Body of pancreas (tissue), 4 donors: ENCODE measurements at regions not wholly inside any gene's neighbourhood (a gene's known extent, or its start where the extent isn't known, plus 50 kb on each side); places are given as distances from the start of the nearest gene placed in this dataset.

ENCODE experiments used
- ATAC-seq: fragments of 150-250 bp; one replicate; pipeline ENCODE4 v1.9.1; 2016
- DNase-seq, 4 donors: peaks; one replicate each; pipeline ENCODE4 v3.0.0-alpha.2; 2019
- H3K27ac ChIP-seq, 4 donors: fragments of 200-600 bp; sonication (generic); 1 replicate in 3 of 4; 2 replicates in 1 of 4; pipeline versions ENCODE4 v1.5.1 to v1.6.1; 2016 to 2019; ENCODE audit warnings: mild to moderate bottlenecking in 1 of 4, mixed read lengths in 1 of 4, moderate library complexity in 1 of 4
- H3K27me3 ChIP-seq, 2 donors: fragments of 200-600 bp; sonication (generic); one replicate each; pipeline ENCODE4 v1.6.0; 2016; ENCODE audit warnings: mild to moderate bottlenecking in 1 of 2
- H3K36me3 ChIP-seq, 2 donors: fragments of 200-600 bp; sonication (generic); replicated peaks in 1 of 2; 2 replicates each; pipeline ENCODE4 v1.5.1; 2016; ENCODE audit warnings: low read depth in 2 of 2; ENCODE audit not compliant: insufficient read depth in 1 of 2
- H3K4me1 ChIP-seq: fragments of 200-600 bp; sonication (generic); one replicate; pipeline ENCODE4 v1.6.0; 2016
- H3K4me3 ChIP-seq, 2 donors: fragments of 200-600 bp; sonication (generic); 1 replicate in 1 of 2; 2 replicates in 1 of 2; pipeline ENCODE4 v1.5.1; 2016 to 2019
- H3K9me3 ChIP-seq, 3 donors: fragments of 200-600 bp; sonication (generic); 1 replicate in 2 of 3; 2 replicates in 1 of 3; pipeline ENCODE4 v1.5.1; 2016
- POLR2A ChIP-seq, 3 donors: fragments of 450-650 bp; IDR thresholded peaks; one replicate each; pipeline ENCODE4 v1.6.1; 2016; ENCODE audit warnings: antibody characterized with exemption in 3 of 3, mild to moderate bottlenecking in 2 of 3
- WGBS, 2 donors: methylation state at CpG; one replicate each; pipeline ENCODE4 v1.1.5; 2017; 5-methylcytosine and 5-hydroxymethylcytosine counted together
- intact Hi-C: fragments of 100-400 bp; cut with DNase I; formaldehyde crosslinking; loops from one replicate; pipeline ENCODE4 v1.15.1; 2023
- TF ChIP-seq, protein P1 (sequence below), 7 experiments: fragments of 450-650 bp in 4 of 7; fragments of 200-600 bp in 3 of 7; sonication (generic) in 3 of 7; IDR thresholded peaks; one replicate each; pipeline ENCODE4 v1.5.1; 2016 to 2019; ENCODE audit warnings: antibody characterized with exemption in 7 of 7

DNA sequence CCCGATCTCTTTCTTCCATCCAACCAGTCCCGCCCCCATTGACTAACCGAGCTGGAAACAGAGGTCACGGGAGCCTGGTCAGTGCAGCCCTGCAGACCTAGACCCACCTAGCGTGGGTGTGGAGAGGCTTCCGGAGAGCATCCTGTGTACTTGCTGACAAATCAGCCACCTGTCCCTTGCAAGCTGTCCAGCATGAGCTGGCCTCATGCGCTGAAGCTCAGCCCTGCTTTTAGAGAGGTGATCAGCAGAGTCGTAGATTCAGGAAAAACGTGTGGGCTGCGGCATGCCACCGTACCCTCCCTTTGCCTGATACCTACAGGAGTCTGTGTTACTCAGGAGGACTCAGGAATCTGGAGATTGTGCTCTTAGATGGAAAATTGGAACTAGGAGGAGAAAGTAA lies 80.3 kb upstream of the UQCRFS1 start:
- TF ChIP-seq, protein P1, sequence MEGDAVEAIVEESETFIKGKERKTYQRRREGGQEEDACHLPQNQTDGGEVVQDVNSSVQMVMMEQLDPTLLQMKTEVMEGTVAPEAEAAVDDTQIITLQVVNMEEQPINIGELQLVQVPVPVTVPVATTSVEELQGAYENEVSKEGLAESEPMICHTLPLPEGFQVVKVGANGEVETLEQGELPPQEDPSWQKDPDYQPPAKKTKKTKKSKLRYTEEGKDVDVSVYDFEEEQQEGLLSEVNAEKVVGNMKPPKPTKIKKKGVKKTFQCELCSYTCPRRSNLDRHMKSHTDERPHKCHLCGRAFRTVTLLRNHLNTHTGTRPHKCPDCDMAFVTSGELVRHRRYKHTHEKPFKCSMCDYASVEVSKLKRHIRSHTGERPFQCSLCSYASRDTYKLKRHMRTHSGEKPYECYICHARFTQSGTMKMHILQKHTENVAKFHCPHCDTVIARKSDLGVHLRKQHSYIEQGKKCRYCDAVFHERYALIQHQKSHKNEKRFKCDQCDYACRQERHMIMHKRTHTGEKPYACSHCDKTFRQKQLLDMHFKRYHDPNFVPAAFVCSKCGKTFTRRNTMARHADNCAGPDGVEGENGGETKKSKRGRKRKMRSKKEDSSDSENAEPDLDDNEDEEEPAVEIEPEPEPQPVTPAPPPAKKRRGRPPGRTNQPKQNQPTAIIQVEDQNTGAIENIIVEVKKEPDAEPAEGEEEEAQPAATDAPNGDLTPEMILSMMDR (IDR thresholded peaks at IDR 0.05): no peak
- no peak for TF ChIP-seq POLR2A (IDR thresholded peaks at IDR 0.05)
- DNase-seq: no peak
- H3K4me1 ChIP-seq: no peaks in the 10 kb centered on the region
- peaks cover 0 to 4% of the 10 kb centered on the region in 2 donors for H3K27me3 ChIP-seq
- WGBS, 2 donors: 35 to 52% methylated on average over 8 to 11 of the region's 11 CpGs
- no peak overlapping the region for H3K4me3 ChIP-seq
- no peak overlapping the region for H3K27ac ChIP-seq
- H3K9me3 ChIP-seq: no peaks in the 10 kb centered on the region
- intact Hi-C loops: no loop called here
- no peak for ATAC-seq
- H3K36me3 ChIP-seq: no peaks in the 10 kb centered on the region

DNA sequence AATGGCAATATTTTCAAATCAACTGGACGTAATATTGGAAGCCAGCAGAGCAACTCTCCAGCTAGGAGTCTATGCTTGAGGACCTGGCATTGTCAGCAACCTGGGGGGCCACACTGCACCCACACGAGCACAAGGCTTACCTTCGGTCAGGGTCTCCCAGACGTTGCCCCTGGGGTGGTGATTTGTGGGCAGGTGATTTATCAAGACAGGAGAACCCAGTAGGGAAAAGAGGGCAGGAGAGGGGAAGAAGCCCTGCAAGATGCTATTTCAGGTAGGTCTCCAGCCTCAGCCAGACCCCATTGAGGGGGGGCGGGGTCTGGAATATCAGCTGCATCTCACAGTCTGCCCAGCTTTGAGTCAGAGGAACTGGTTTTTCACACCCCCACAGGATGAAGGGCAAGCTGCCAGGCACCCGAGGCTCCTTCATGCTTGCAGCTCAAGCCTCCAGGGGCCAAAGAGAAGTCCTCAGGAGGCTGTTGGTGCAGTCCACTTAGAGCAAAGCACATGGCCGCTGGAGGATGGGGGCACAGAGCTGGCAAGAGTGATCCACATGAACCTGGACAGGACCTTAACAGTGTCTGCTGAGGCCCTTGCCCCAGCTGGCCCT lies 80.9 kb upstream of the UQCRFS1 start:
- DNase-seq: no peak
- ATAC-seq: no peak
- intact Hi-C loops: no loop called here
- no peaks in the 10 kb centered on the region for H3K9me3 ChIP-seq
- 48 to 50% methylated on average over 5 to 7 of the region's 7 CpGs for WGBS, 2 donors
- peaks cover 0 to 3% of the 10 kb centered on the region in 2 donors for H3K27me3 ChIP-seq
- H3K36me3 ChIP-seq: no peaks in the 10 kb centered on the region
- no peak overlapping the region for H3K4me3 ChIP-seq
- no peaks in the 10 kb centered on the region for H3K4me1 ChIP-seq
- H3K27ac ChIP-seq: no peak overlapping the region
- TF ChIP-seq, protein P1 (IDR thresholded peaks at IDR 0.05): no peak
- TF ChIP-seq POLR2A (IDR thresholded peaks at IDR 0.05): no peak

DNA sequence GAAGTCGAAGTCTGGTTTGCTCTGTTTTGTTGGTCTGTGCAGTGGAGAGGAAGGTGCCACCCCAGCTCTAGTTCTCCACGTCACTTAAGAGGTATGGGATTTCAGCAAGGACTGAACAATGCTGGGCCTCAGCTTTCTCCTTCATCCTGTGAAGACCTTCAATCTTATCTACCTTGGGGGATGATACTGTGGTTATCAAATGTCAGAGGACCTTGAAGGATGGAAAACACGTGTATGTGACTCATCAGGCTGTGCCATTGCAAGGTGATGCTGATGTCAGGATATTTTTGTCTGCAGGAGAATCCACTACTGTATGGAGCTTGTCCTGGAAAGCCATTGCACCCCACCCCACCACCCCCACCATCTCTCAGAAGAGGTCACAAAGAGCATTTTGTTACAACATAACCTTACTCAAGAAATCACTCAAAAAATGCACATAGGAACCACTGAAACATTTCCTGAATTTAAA lies 81.4 kb upstream of the UQCRFS1 start:
- 34 to 38% methylated on average over 2 to 3 of the region's 3 CpGs for WGBS, 2 donors
- H3K27me3 ChIP-seq: no peaks in the 10 kb centered on the region
- no peaks in the 10 kb centered on the region for H3K36me3 ChIP-seq
- intact Hi-C loops: no loop called here
- no peak overlapping the region for H3K27ac ChIP-seq
- no peak for TF ChIP-seq POLR2A (IDR thresholded peaks at IDR 0.05)
- TF ChIP-seq, protein P1 (IDR thresholded peaks at IDR 0.05): no peak
- DNase-seq (no peak), ATAC-seq (no peak)
- H3K4me3 ChIP-seq: no peak overlapping the region
- no peaks in the 10 kb centered on the region for H3K9me3 ChIP-seq
- no peaks in the 10 kb centered on the region for H3K4me1 ChIP-seq

DNA sequence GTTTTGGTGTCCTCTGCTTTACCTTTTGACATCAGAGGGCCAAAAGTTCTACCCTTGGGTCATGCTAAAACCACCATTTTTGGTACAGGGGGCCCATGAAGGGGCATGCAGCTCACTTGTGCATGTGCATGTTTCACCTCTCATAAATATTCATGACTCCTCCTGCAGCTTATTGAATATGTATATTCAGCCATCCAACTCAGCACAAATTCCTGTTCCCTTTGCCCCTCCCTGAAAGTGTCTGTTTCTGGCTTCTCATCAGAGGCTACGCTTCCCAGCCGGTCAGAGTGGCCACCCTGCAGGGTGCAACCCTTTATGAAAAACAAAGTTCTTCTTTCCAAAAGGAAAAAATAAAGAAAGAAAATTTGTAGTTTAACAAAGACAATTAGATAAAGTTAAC lies 82.3 kb upstream of the UQCRFS1 start:
- H3K4me1 ChIP-seq: no peaks in the 10 kb centered on the region
- no peak overlapping the region for H3K4me3 ChIP-seq
- TF ChIP-seq POLR2A (IDR thresholded peaks at IDR 0.05): no peak
- TF ChIP-seq, protein P1 (IDR thresholded peaks at IDR 0.05): no peak
- no peak for ATAC-seq
- H3K36me3 ChIP-seq: no peaks in the 10 kb centered on the region
- no peaks in the 10 kb centered on the region for H3K9me3 ChIP-seq
- 47 to 57% methylated on average over 2 of the region's 2 CpGs for WGBS, 2 donors
- no peaks in the 10 kb centered on the region for H3K27me3 ChIP-seq
- intact Hi-C loops: no loop called here
- no peak overlapping the region for H3K27ac ChIP-seq
- DNase-seq: no peak

DNA sequence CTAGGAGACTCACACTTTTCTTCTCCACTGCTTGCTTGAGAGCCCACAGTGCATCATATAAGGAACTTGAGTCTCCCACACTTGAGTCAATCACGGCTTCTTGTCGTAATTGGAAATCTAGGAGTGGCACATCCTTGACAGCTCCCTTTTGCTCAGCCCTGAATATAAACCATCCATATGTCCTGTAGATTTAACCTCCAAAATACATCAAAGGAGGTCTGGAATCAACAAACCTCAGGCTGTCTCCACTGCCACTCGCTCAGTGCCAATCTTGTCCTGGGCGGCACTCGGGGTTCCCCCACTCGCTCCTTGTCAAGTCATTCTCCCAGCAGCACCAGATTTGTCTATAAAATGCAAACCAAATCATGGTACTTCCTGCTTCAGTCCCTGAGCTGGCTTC lies 84.4 kb upstream of the UQCRFS1 start:
- no peaks in the 10 kb centered on the region for H3K4me1 ChIP-seq
- no peak overlapping the region for H3K27ac ChIP-seq
- H3K36me3 ChIP-seq: no peaks in the 10 kb centered on the region
- DNase-seq (no peak), ATAC-seq (no peak)
- WGBS, 2 donors: 66 to 73% methylated on average over 5 to 6 of the region's 6 CpGs
- H3K9me3 ChIP-seq: no peaks in the 10 kb centered on the region
- no peak overlapping the region for H3K4me3 ChIP-seq
- intact Hi-C loops: no loop called here
- H3K27me3 ChIP-seq: no peaks in the 10 kb centered on the region
- TF ChIP-seq POLR2A (IDR thresholded peaks at IDR 0.05): no peak
